ENCODE measurements at regions not wholly inside any gene's neighbourhood (a gene's known extent, or its start where the extent isn't known, plus 50 kb on each side); places are given as distances from the start of the nearest gene placed in this dataset.

DNA sequence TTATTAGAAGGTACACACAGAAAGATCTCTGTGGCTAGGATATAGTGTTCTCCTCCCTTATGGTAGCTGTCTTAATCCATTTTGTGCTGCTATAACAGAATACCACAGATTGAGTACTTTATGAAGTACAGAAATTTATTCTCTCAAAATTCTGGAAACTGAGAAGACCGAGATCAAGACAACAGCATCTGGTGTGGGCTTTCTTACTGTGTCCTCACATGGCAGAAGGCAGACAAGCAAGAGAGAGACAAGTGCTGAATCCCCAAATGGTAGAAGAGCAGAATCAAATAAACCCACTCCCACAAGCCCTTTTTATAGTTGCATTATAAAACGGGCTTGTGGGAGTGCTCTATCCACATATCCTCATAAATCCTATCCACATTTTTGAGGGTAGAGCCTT, 373.1 kb downstream of the GABRG1 start:
- DNase-seq = no peak
- Histone ChIP-seq H3K4me2 (ENCODE audit: low read length) (no peak overlapping the region), H3K4ac (ENCODE audit: low read depth, low read length) (no peak overlapping the region), H3K4me1 (ENCODE audit: control insufficient read depth in 1 of 2, insufficient read depth in 2 of 2, low read length in 2 of 2) (no peaks in the 10 kb centered on the region), H2BK12ac (ENCODE audit: low read length) (no peak overlapping the region), H3K9ac (ENCODE audit: low read length) (no peak overlapping the region), H2BK5ac (ENCODE audit: low read depth, low read length, poor library complexity) (no peak overlapping the region), H3K14ac (ENCODE audit: low read length) (no peak overlapping the region), H3K79me2 (ENCODE audit: control insufficient read depth, insufficient read depth, low read length, poor library complexity) (no peaks in the 10 kb centered on the region), H3K23ac (ENCODE audit: low read length) (no peak overlapping the region), H2AFZ (ENCODE audit: insufficient read depth, low read length, poor library complexity) (no peak overlapping the region), H2AK5ac (ENCODE audit: low read length) (no peak overlapping the region), H3K79me1 (ENCODE audit: low read length) (no peaks in the 10 kb centered on the region), H4K12ac (ENCODE audit: low read depth, low read length) (no peak overlapping the region), H3K9me3 (ENCODE audit: insufficient read depth, low read depth, low read length) (no peaks in the 10 kb centered on the region), H3K4me3 (ENCODE audit: low read depth, low read length) (no peak overlapping the region), H4K8ac (ENCODE audit: low read depth, low read length) (no peak overlapping the region), H3K36me3 (ENCODE audit: control insufficient read depth in 1 of 2, insufficient read depth in 2 of 2, low read length in 2 of 2) (no peaks in the 10 kb centered on the region), H3K18ac (ENCODE audit: low read length) (no peak overlapping the region), H4K91ac (ENCODE audit: low read depth, low read length) (no peak overlapping the region), H3K27ac (ENCODE audit: low read depth, low read length) (no peak overlapping the region), H2BK120ac (ENCODE audit: insufficient read depth, low read length, poor library complexity) (no peak overlapping the region), H3K27me3 (ENCODE audit: insufficient read depth, low read length) (no peaks in the 10 kb centered on the region)
- no CpG with 5 or more reads among the region's 2 CpGs for WGBS (ENCODE audit: extremely low coverage, insufficient coverage, insufficient read length)

GRCh38 chr4:45745741-45746140, 378.1 kb downstream of the GABRG1 start:
- Histone ChIP-seq H3K23ac (ENCODE audit: low read length) (no peak overlapping the region), H3K79me1 (ENCODE audit: low read length) (no peaks in the 10 kb centered on the region)

GRCh38 chr4:45741897-45742296, 382.0 kb downstream of the GABRG1 start:
- no CpG with 5 or more reads among the region's 1 CpG for WGBS (ENCODE audit: extremely low coverage, insufficient coverage, insufficient read length)
- DNase-seq = no peak

More at GRCh38 chr4:45745741-45746140, 378.1 kb downstream of the GABRG1 start:
- Histone ChIP-seq H3K79me2 (ENCODE audit: control insufficient read depth, insufficient read depth, low read length, poor library complexity) (no peaks in the 10 kb centered on the region), H3K36me3 (ENCODE audit: control insufficient read depth in 1 of 2, insufficient read depth in 2 of 2, low read length in 2 of 2) (no peaks in the 10 kb centered on the region), H3K27me3 (ENCODE audit: insufficient read depth, low read length) (no peaks in the 10 kb centered on the region), H3K27ac (ENCODE audit: low read depth, low read length) (no peak overlapping the region), H3K14ac (ENCODE audit: low read length) (no peak overlapping the region), H3K4me2 (ENCODE audit: low read length) (no peak overlapping the region), H3K4ac (ENCODE audit: low read depth, low read length) (no peak overlapping the region), H2AK5ac (ENCODE audit: low read length) (no peak overlapping the region), H3K4me1 (ENCODE audit: control insufficient read depth in 1 of 2, insufficient read depth in 2 of 2, low read length in 2 of 2) (no peaks in the 10 kb centered on the region), H3K9ac (ENCODE audit: low read length) (no peak overlapping the region), H4K8ac (ENCODE audit: low read depth, low read length) (no peak overlapping the region), H4K91ac (ENCODE audit: low read depth, low read length) (no peak overlapping the region), H2BK5ac (ENCODE audit: low read depth, low read length, poor library complexity) (no peak overlapping the region), H3K4me3 (ENCODE audit: low read depth, low read length) (no peak overlapping the region), H2BK12ac (ENCODE audit: low read length) (no peak overlapping the region), H2BK120ac (ENCODE audit: insufficient read depth, low read length, poor library complexity) (no peak overlapping the region), H3K18ac (ENCODE audit: low read length) (no peak overlapping the region), H4K12ac (ENCODE audit: low read depth, low read length) (no peak overlapping the region), H3K9me3 (ENCODE audit: insufficient read depth, low read depth, low read length) (no peaks in the 10 kb centered on the region), H2AFZ (ENCODE audit: insufficient read depth, low read length, poor library complexity) (no peak overlapping the region)
- no peak for DNase-seq
- WGBS (ENCODE audit: extremely low coverage, insufficient coverage, insufficient read length) = no CpG with 5 or more reads among the region's 3 CpGs

GRCh38 chr4:45732161-45732560, 391.7 kb downstream of the GABRG1 start:
- Histone ChIP-seq H3K4me3 (ENCODE audit: low read depth, low read length) (no peak overlapping the region), H3K9ac (ENCODE audit: low read length) (no peak overlapping the region), H2AFZ (ENCODE audit: insufficient read depth, low read length, poor library complexity) (no peak overlapping the region), H3K23ac (ENCODE audit: low read length) (no peak overlapping the region), H3K4me1 (ENCODE audit: control insufficient read depth in 1 of 2, insufficient read depth in 2 of 2, low read length in 2 of 2) (no peaks in the 10 kb centered on the region), H3K9me3 (ENCODE audit: insufficient read depth, low read depth, low read length) (no peaks in the 10 kb centered on the region), H3K14ac (ENCODE audit: low read length) (no peak overlapping the region), H3K4me2 (ENCODE audit: low read length) (no peak overlapping the region), H4K91ac (ENCODE audit: low read depth, low read length) (no peak overlapping the region), H3K18ac (ENCODE audit: low read length) (no peak overlapping the region), H3K36me3 (ENCODE audit: control insufficient read depth in 1 of 2, insufficient read depth in 2 of 2, low read length in 2 of 2) (no peaks in the 10 kb centered on the region), H3K79me2 (ENCODE audit: control insufficient read depth, insufficient read depth, low read length, poor library complexity) (no peaks in the 10 kb centered on the region), H2BK5ac (ENCODE audit: low read depth, low read length, poor library complexity) (no peak overlapping the region), H2BK12ac (ENCODE audit: low read length) (no peak overlapping the region), H3K27me3 (ENCODE audit: insufficient read depth, low read length) (no peaks in the 10 kb centered on the region), H2AK5ac (ENCODE audit: low read length) (no peak overlapping the region), H3K4ac (ENCODE audit: low read depth, low read length) (no peak overlapping the region), H4K8ac (ENCODE audit: low read depth, low read length) (no peak overlapping the region), H2BK120ac (ENCODE audit: insufficient read depth, low read length, poor library complexity) (no peak overlapping the region), H3K27ac (ENCODE audit: low read depth, low read length) (no peak overlapping the region), H3K79me1 (ENCODE audit: low read length) (no peaks in the 10 kb centered on the region), H4K12ac (ENCODE audit: low read depth, low read length) (no peak overlapping the region)
- no peak for DNase-seq
- no CpG with 5 or more reads among the region's 1 CpG for whole genome bisulfite sequencing (ENCODE audit: extremely low coverage, insufficient coverage, insufficient read length)

More at GRCh38 chr4:45741897-45742296, 382.0 kb downstream of the GABRG1 start:
- Histone ChIP-seq H3K4me2 (ENCODE audit: low read length) (no peak overlapping the region), H4K8ac (ENCODE audit: low read depth, low read length) (no peak overlapping the region), H3K27ac (ENCODE audit: low read depth, low read length) (no peak overlapping the region), H2AFZ (ENCODE audit: insufficient read depth, low read length, poor library complexity) (no peak overlapping the region), H2AK5ac (ENCODE audit: low read length) (no peak overlapping the region), H3K18ac (ENCODE audit: low read length) (no peak overlapping the region), H3K14ac (ENCODE audit: low read length) (no peak overlapping the region), H3K79me1 (ENCODE audit: low read length) (no peaks in the 10 kb centered on the region), H3K27me3 (ENCODE audit: insufficient read depth, low read length) (no peaks in the 10 kb centered on the region), H3K4ac (ENCODE audit: low read depth, low read length) (no peak overlapping the region), H3K4me1 (ENCODE audit: control insufficient read depth in 1 of 2, insufficient read depth in 2 of 2, low read length in 2 of 2) (no peaks in the 10 kb centered on the region), H4K91ac (ENCODE audit: low read depth, low read length) (no peak overlapping the region), H2BK12ac (ENCODE audit: low read length) (no peak overlapping the region), H2BK5ac (ENCODE audit: low read depth, low read length, poor library complexity) (no peak overlapping the region), H3K36me3 (ENCODE audit: control insufficient read depth in 1 of 2, insufficient read depth in 2 of 2, low read length in 2 of 2) (no peaks in the 10 kb centered on the region), H3K79me2 (ENCODE audit: control insufficient read depth, insufficient read depth, low read length, poor library complexity) (no peaks in the 10 kb centered on the region), H2BK120ac (ENCODE audit: insufficient read depth, low read length, poor library complexity) (no peak overlapping the region), H3K23ac (ENCODE audit: low read length) (no peak overlapping the region), H4K12ac (ENCODE audit: low read depth, low read length) (no peak overlapping the region), H3K9me3 (ENCODE audit: insufficient read depth, low read depth, low read length) (no peaks in the 10 kb centered on the region), H3K9ac (ENCODE audit: low read length) (no peak overlapping the region), H3K4me3 (ENCODE audit: low read depth, low read length) (no peak overlapping the region)

Measured in trophoblast cell (in vitro differentiated cells and primary cell).